ENCODE measurements at regions not wholly inside any gene's neighbourhood (a gene's known extent, or its start where the extent isn't known, plus 50 kb on each side); places are given as distances from the start of the nearest gene placed in this dataset.

GRCh38 chr11:81874635-81875034 is 859.0 kb downstream of the FAM181B start:
- no peaks in the 10 kb centered on the region for H3K9me3 Mint-ChIP-seq
- intact Hi-C loops (cut with micrococcal nuclease), result loop anchor here (5.0 kb wide), 1 partner anchor 87 kb away; no protein-coding TSS in a partner anchor
- H3K4me3 Mint-ChIP-seq, result peak overlapping the region; percentile 30
- TF ChIP-seq CTCF (IDR thresholded peaks at IDR 0.05), result no peak
- ATAC-seq (peak; percentile 55), DNase-seq (peak; percentile 48)
- peaks cover 1% of the 10 kb centered on the region for H3K27me3 Mint-ChIP-seq
- ChIA-PET CTCF (interaction anchor here (1.6 kb wide), 1 partner anchor 87 kb away, joined by 6 read pairs; no protein-coding TSS in a partner anchor), POLR2A (no interaction called here)
- peaks cover 47% of the 10 kb centered on the region for H3K4me1 Mint-ChIP-seq (ENCODE audit: low read depth)
- peaks cover 5% of the 10 kb centered on the region for H3K36me3 Mint-ChIP-seq (ENCODE audit: low read depth)
- H3K27ac Mint-ChIP-seq, result peak overlapping the region; percentile 80

- Mint-ChIP-seq H3K4me3 (peak overlapping the region; percentile 76), H3K9me3 (peaks cover 4% of the 10 kb centered on the region), H3K36me3 (ENCODE audit: low read depth) (peaks cover 10% of the 10 kb centered on the region), H3K27ac (peak overlapping the region; percentile 99), H3K27me3 (peaks cover 2% of the 10 kb centered on the region), H3K4me1 (ENCODE audit: low read depth) (peaks cover 61% of the 10 kb centered on the region)
- no peak for TF ChIP-seq CTCF (IDR thresholded peaks at IDR 0.05)
- ChIA-PET CTCF (interaction anchor here (1.1 to 1.6 kb wide), 2 partner anchors 10 to 83 kb away, joined by 3 to 5 read pairs; no protein-coding TSS in a partner anchor), POLR2A (interaction anchor here (0.8 kb wide), 1 partner anchor 16 kb away, joined by 3 read pairs; no protein-coding TSS in a partner anchor)
- ATAC-seq (no peak), DNase-seq (no peak)
- intact Hi-C loops (cut with micrococcal nuclease), result loop anchor here (5.0 kb wide), 1 partner anchor 84 kb away; no protein-coding TSS in a partner anchor
Observed at GRCh38 chr11:81870815-81871214, 862.8 kb downstream of the FAM181B start.

GRCh38 chr11:81870066-81870412 is 863.6 kb downstream of the FAM181B start:
- peak overlapping the region; percentile 76 for H3K4me3 Mint-ChIP-seq
- ChIA-PET POLR2A (interaction anchor here (0.8 kb wide), 1 partner anchor 16 kb away, joined by 3 read pairs; no protein-coding TSS in a partner anchor), CTCF (no interaction called here)
- peaks cover 4% of the 10 kb centered on the region for H3K9me3 Mint-ChIP-seq
- intact Hi-C loops (cut with micrococcal nuclease), result loop anchor here (5.0 kb wide), 1 partner anchor 83 kb away; no protein-coding TSS in a partner anchor
- H3K27ac Mint-ChIP-seq, result peak overlapping the region; percentile 99
- ATAC-seq (no peak), DNase-seq (no peak)
- peaks cover 7% of the 10 kb centered on the region for H3K36me3 Mint-ChIP-seq (ENCODE audit: low read depth)
- TF ChIP-seq CTCF (IDR thresholded peaks at IDR 0.05), result no peak
- peaks cover 2% of the 10 kb centered on the region for H3K27me3 Mint-ChIP-seq
- peaks cover 56% of the 10 kb centered on the region for H3K4me1 Mint-ChIP-seq (ENCODE audit: low read depth)

GRCh38 chr11:81869351-81870065 is 864.2 kb downstream of the FAM181B start:
- TF ChIP-seq CTCF (IDR thresholded peaks at IDR 0.05), result no peak
- Mint-ChIP-seq H3K36me3 (ENCODE audit: low read depth) (peaks cover 6% of the 10 kb centered on the region), H3K27ac (peak overlapping the region; percentile 99), H3K27me3 (peaks cover 2% of the 10 kb centered on the region), H3K9me3 (peaks cover 4% of the 10 kb centered on the region), H3K4me1 (ENCODE audit: low read depth) (peaks cover 54% of the 10 kb centered on the region), H3K4me3 (peak overlapping the region; percentile 76)
- ATAC-seq, result peak; percentile 83
- peak; percentile 99 for DNase-seq
- intact Hi-C loops (cut with micrococcal nuclease), result loop anchor here (5.0 kb wide), 1 partner anchor 82 kb away; no protein-coding TSS in a partner anchor
- ChIA-PET POLR2A (no interaction called here), CTCF (interaction anchor here (1.2 kb wide), 1 partner anchor 42 kb away, joined by 3 read pairs; no protein-coding TSS in a partner anchor)

GRCh38 chr11:81866896-81867295 is 866.8 kb downstream of the FAM181B start:
- DNase-seq (no peak), ATAC-seq (no peak)
- CTCF ChIA-PET, result no interaction called here
- intact Hi-C loops (cut with micrococcal nuclease), result no loop called here
- H3K9me3 Mint-ChIP-seq, result peaks cover 5% of the 10 kb centered on the region
- no peak overlapping the region for H3K4me3 Mint-ChIP-seq
- H3K36me3 Mint-ChIP-seq (ENCODE audit: low read depth), result peaks cover 6% of the 10 kb centered on the region
- H3K4me1 Mint-ChIP-seq (ENCODE audit: low read depth), result peaks cover 42% of the 10 kb centered on the region
- TF ChIP-seq CTCF (IDR thresholded peaks at IDR 0.05), result no peak
- H3K27ac Mint-ChIP-seq, result no peak overlapping the region
- POLR2A ChIA-PET, result interaction anchor here (0.6 kb wide), 1 partner anchor 33 kb away, joined by 3 read pairs; no protein-coding TSS in a partner anchor
- H3K27me3 Mint-ChIP-seq, result peaks cover 2% of the 10 kb centered on the region
